H1 (cell line): ENCODE measurements at regions not wholly inside any gene's neighbourhood (a gene's known extent, or its start where the extent isn't known, plus 50 kb on each side); places are given as distances from the start of the nearest gene placed in this dataset.

ENCODE experiments used
- CTCF ChIA-PET: fragments of 300-600 bp; sonication (Branson Sonifier 250); formaldehyde crosslinking; loops from one replicate; lab custom pipeline; 2021; ENCODE audit not compliant: partially characterized antibody; lab: Charles Lee
- POLR2A ChIA-PET: fragments of 300-600 bp; sonication (Branson Sonifier 250); formaldehyde crosslinking; loops from one replicate; lab custom pipeline; 2021; ENCODE audit warnings: inconsistent platforms; ENCODE audit not compliant: partially characterized antibody; lab: Charles Lee
- DNase-seq, 2 experiments: peaks; one replicate each; pipeline versions ENCODE4 v3.0.0 to v3.0.0-alpha.2; 2010 to 2022; ENCODE audit warnings: low spot score in 2 of 2, low read depth in 1 of 2, mixed read lengths in 1 of 2
- FAIRE-seq: peaks from 2 replicates; lab custom pipeline; 2011; peaks lifted over from hg19 to GRCh38; lab: Jason Lieb, UNC
- H2AFZ ChIP-seq: 2 replicates; pipeline ENCODE4 v1.8.1; 2012; ENCODE audit warnings: low read length, inconsistent platforms
- H2AK5ac ChIP-seq: 2 replicates; pipeline ENCODE4 v1.6.1; 2013; ENCODE audit warnings: low read depth, low read length
- H2BK120ac ChIP-seq: replicated peaks from 2 replicates; pipeline ENCODE3; 2013; ENCODE audit warnings: low read depth, low read length, inconsistent platforms
- H2BK12ac ChIP-seq: 2 replicates; pipeline ENCODE4 v1.6.1; 2013; ENCODE audit warnings: low read depth, low read length
- H2BK15ac ChIP-seq: 2 replicates; pipeline ENCODE4 v1.6.1; 2013; ENCODE audit warnings: low read length
- H2BK20ac ChIP-seq: 2 replicates; pipeline ENCODE4 v1.6.1; 2013; ENCODE audit warnings: low read length
- H2BK5ac ChIP-seq: 2 replicates; pipeline ENCODE4 v1.6.1; 2013; ENCODE audit warnings: low read depth, low read length
- H3K14ac ChIP-seq: 2 replicates; pipeline ENCODE4 v1.6.1; 2013; ENCODE audit warnings: inconsistent platforms; ENCODE audit not compliant: insufficient read length
- H3K18ac ChIP-seq: 2 replicates; pipeline ENCODE4 v1.6.1; 2013; ENCODE audit warnings: low read length; ENCODE audit errors: extremely low read depth
- H3K23ac ChIP-seq: 2 replicates; pipeline ENCODE4 v1.6.1; 2013; ENCODE audit warnings: inconsistent platforms; ENCODE audit not compliant: insufficient read length
- H3K23me2 ChIP-seq: 2 replicates; pipeline ENCODE4 v1.6.1; 2013; ENCODE audit warnings: low read depth, low read length
- H3K27ac ChIP-seq: 2 replicates; pipeline ENCODE4 v1.6.1; 2011; ENCODE audit warnings: low read depth, low read length, inconsistent platforms
- H3K27me3 ChIP-seq, 4 experiments: replicated peaks in 1 of 4; 1 replicate in 1 of 4; 2 replicates in 3 of 4; pipeline versions ENCODE4 v1.6.1 to v1.8.1; 2011 to 2013; ENCODE audit warnings: low read length in 3 of 4, mild to moderate bottlenecking in 3 of 4, inconsistent platforms in 2 of 4, mixed read lengths in 2 of 4, moderate library complexity in 1 of 4; ENCODE audit not compliant: control insufficient read depth in 3 of 4, insufficient read depth in 3 of 4; ENCODE audit errors: extremely low read depth in 1 of 4
- H3K36me3 ChIP-seq, 4 experiments: 2 replicates each; pipeline versions ENCODE4 v1.6.1 to v1.8.1; 2011 to 2013; ENCODE audit warnings: mild to moderate bottlenecking in 4 of 4, low read length in 3 of 4, moderate library complexity in 2 of 4, control low read depth in 1 of 4, inconsistent platforms in 1 of 4; ENCODE audit not compliant: insufficient read depth in 4 of 4, control insufficient read depth in 2 of 4
- H3K4ac ChIP-seq: replicated peaks from 2 replicates; pipeline ENCODE3; 2013; ENCODE audit warnings: low read length, low read depth, mixed read lengths, inconsistent platforms; ENCODE audit not compliant: insufficient read length
- H3K4me1 ChIP-seq, 4 experiments: replicated peaks in 1 of 4; 1 replicate in 1 of 4; 2 replicates in 3 of 4; pipeline versions ENCODE4 v1.6.1 to v1.8.1; 2011 to 2013; ENCODE audit warnings: low read length in 3 of 4, inconsistent platforms in 2 of 4, mixed read lengths in 1 of 4; ENCODE audit not compliant: insufficient read depth in 4 of 4, control insufficient read depth in 3 of 4
- H3K4me2 ChIP-seq, 2 experiments: 2 replicates each; pipeline versions ENCODE4 v1.6.1 to v1.8.1; 2011 to 2013; ENCODE audit warnings: low read depth in 2 of 2, low read length in 2 of 2, control low read depth in 1 of 2, inconsistent platforms in 1 of 2, mild to moderate bottlenecking in 1 of 2; ENCODE audit not compliant: insufficient read depth in 1 of 2
- H3K4me3 ChIP-seq, 4 experiments: fragments of 200-600, 300-600 bp in 1 of 4; sonication (generic), shearing (Covaris generic), sonication (Bioruptor Twin) in 1 of 4; 2 replicates each; pipeline versions ENCODE4 v1.5.1 to v1.8.1; 2011 to 2016; ENCODE audit warnings: low read length in 4 of 4, low read depth in 3 of 4, control low read depth in 2 of 4, inconsistent platforms in 2 of 4, mild to moderate bottlenecking in 2 of 4, mixed read lengths in 1 of 4, moderate library complexity in 1 of 4; ENCODE audit not compliant: insufficient read depth in 2 of 4; ENCODE audit errors: extremely low read depth in 1 of 4
- H3K56ac ChIP-seq: replicated peaks from 2 replicates; pipeline ENCODE3; 2013; ENCODE audit warnings: low read depth, mild to moderate bottlenecking, mixed read lengths, low read length, inconsistent platforms; ENCODE audit not compliant: insufficient read length
- H3K79me1 ChIP-seq: 2 replicates; pipeline ENCODE4 v1.6.1; 2013; ENCODE audit warnings: low read depth, low read length, control low read depth
- H3K79me2 ChIP-seq, 2 experiments: 2 replicates each; pipeline versions ENCODE4 v1.6.1 to v1.8.1; 2012 to 2013; ENCODE audit warnings: low read length in 2 of 2, mild to moderate bottlenecking in 2 of 2, inconsistent platforms in 1 of 2; ENCODE audit not compliant: insufficient read depth in 2 of 2, control insufficient read depth in 1 of 2
- H3K9ac ChIP-seq, 4 experiments: replicated peaks in 1 of 4; 1 replicate in 1 of 4; 2 replicates in 3 of 4; pipeline versions ENCODE4 v1.6.1 to v1.8.1; 2011 to 2013; ENCODE audit warnings: low read depth in 3 of 4, low read length in 3 of 4, control low read depth in 2 of 4, mild to moderate bottlenecking in 2 of 4, moderate library complexity in 2 of 4, inconsistent platforms in 1 of 4; ENCODE audit errors: extremely low read depth in 1 of 4
- H3K9me3 ChIP-seq, 2 experiments: 2 replicates each; pipeline versions ENCODE4 v1.6.1 to v1.8.1; 2012 to 2013; ENCODE audit warnings: mild to moderate bottlenecking in 2 of 2, moderate library complexity in 2 of 2, control low read depth in 1 of 2, inconsistent platforms in 1 of 2, low read depth in 1 of 2, low read length in 1 of 2, mixed read lengths in 1 of 2; ENCODE audit not compliant: insufficient read depth in 2 of 2
- H4K20me1 ChIP-seq, 2 experiments: replicated peaks in 1 of 2; 2 replicates each; pipeline versions ENCODE3 to v1.8.1; 2011 to 2013; ENCODE audit warnings: inconsistent platforms in 2 of 2, low read length in 2 of 2, mild to moderate bottlenecking in 1 of 2; ENCODE audit not compliant: insufficient read depth in 2 of 2, control insufficient read depth in 1 of 2
- H4K5ac ChIP-seq: 2 replicates; pipeline ENCODE4 v1.6.1; 2013; ENCODE audit warnings: low read length, low read depth, mixed read lengths, inconsistent platforms; ENCODE audit not compliant: insufficient read length
- H4K8ac ChIP-seq: 2 replicates; pipeline ENCODE4 v1.8.0; 2013; ENCODE audit warnings: mild to moderate bottlenecking, moderate library complexity, low read length, inconsistent platforms; ENCODE audit not compliant: insufficient read depth; ENCODE audit errors: extremely low read depth
- H4K91ac ChIP-seq: replicated peaks from 2 replicates; pipeline ENCODE3; 2013; ENCODE audit warnings: low read length, mixed read lengths, inconsistent platforms; ENCODE audit not compliant: insufficient read length
- JUN ChIP-seq: IDR thresholded peaks from 2 replicates; pipeline ENCODE4 v1.6.1; 2011; ENCODE audit warnings: low read depth, mild to moderate bottlenecking, improper control_type of control experiment, low read length
- WGBS, 2 experiments: shearing (Covaris generic) in 1 of 2; methylation state at CpG; one replicate each; pipeline versions ENCODE4 v1.1.6 to v1.1.7; 2013 to 2015; ENCODE audit warnings: low lambda C conversion rate in 2 of 2, mixed read lengths in 2 of 2, inconsistent platforms in 1 of 2, low coverage in 1 of 2, missing lambda C conversion rate in 1 of 2; ENCODE audit not compliant: insufficient replicate concordance in 2 of 2, insufficient coverage in 1 of 2, insufficient read length in 1 of 2; ENCODE audit errors: extremely low coverage in 1 of 2, missing lambda C conversion rate in 1 of 2; 5-methylcytosine and 5-hydroxymethylcytosine counted together

DNA sequence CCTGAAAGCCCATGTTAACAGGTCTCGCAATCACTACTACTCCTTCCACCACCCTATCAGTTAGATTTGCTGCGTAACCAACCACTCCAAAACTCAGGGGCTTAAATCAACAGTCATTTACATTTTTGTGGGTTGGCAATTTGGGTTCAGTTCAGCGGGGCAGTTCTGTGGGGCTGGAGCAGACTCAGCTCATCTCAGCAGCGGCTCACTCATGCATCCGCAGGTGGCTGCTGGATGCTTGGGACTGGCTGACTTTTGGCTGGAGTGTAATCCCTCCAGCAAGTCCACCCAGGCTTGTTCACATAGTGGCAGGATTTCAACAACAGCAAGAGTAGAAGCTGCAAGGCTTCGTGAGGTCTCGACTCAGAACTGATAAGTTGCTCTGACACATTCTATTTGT is 79.2 kb downstream of the NEUROD6 start:
- no peak overlapping the region; the same call in 1 of the 2 replicates for H2BK15ac ChIP-seq
- WGBS, 2 experiments: 52% methylated on average over 7 of the region's 7 CpGs; no CpG with 5 or more reads in 1 of the 2 experiments
- DNase-seq: no peak
- H3K79me1 ChIP-seq: no peaks in the 10 kb centered on the region
- no peaks in the 10 kb centered on the region for H3K79me2 ChIP-seq
- H3K23me2 ChIP-seq: no peaks in the 10 kb centered on the region; the same call in 1 of the 2 replicates
- H3K23ac ChIP-seq: no peak overlapping the region
- ChIA-PET POLR2A (interaction anchor here (0.7 to 1.4 kb wide), 2 partner anchors 12 to 16 kb away, joined by 3 read pairs; no protein-coding TSS in a partner anchor), CTCF (interaction anchor here (1.0 to 1.4 kb wide), 3 partner anchors 10 to 24 kb away, joined by 3 read pairs; no protein-coding TSS in a partner anchor)
- H4K20me1 ChIP-seq: no peaks in the 10 kb centered on the region
- TF ChIP-seq JUN: no peak
- no peak overlapping the region for H2BK120ac ChIP-seq
- no peak overlapping the region; the same call in 1 of the 2 replicates for H3K18ac ChIP-seq
- H3K36me3 ChIP-seq: no peaks in the 10 kb centered on the region
- H3K4me2 ChIP-seq: no peak overlapping the region
- H4K8ac ChIP-seq: no peak overlapping the region
- H4K91ac ChIP-seq: no peak overlapping the region
- H4K5ac ChIP-seq: no peak overlapping the region
- H2BK12ac ChIP-seq: no peak overlapping the region
- H3K27me3 ChIP-seq: no peaks in the 10 kb centered on the region
- H2BK5ac ChIP-seq: no peak overlapping the region
- no peak for FAIRE-seq
- H3K9me3 ChIP-seq: no peaks in the 10 kb centered on the region
- peak overlapping the region; percentile 68; the same call in 1 of the 2 replicates for H2AFZ ChIP-seq
- H3K4me3 ChIP-seq: no peak overlapping the region
- no peak overlapping the region for H3K9ac ChIP-seq
- no peak overlapping the region for H2BK20ac ChIP-seq
- H3K4ac ChIP-seq: no peak overlapping the region
- H3K4me1 ChIP-seq: peaks cover 0 to 4% (median 2%) of the 10 kb centered on the region in 4 experiments; a peak in 2 of 7 replicates
- H3K56ac ChIP-seq: no peak overlapping the region
- H3K14ac ChIP-seq: no peak overlapping the region
- no peak overlapping the region for H2AK5ac ChIP-seq
- H3K27ac ChIP-seq: no peak overlapping the region
